LNCaP clone FGC (cell line): ENCODE measurements at regions not wholly inside any gene's neighbourhood (a gene's known extent, or its start where the extent isn't known, plus 50 kb on each side); places are given as distances from the start of the nearest gene placed in this dataset.

Experiments used
- DNase-seq: peaks from one replicate; pipeline ENCODE4 v3.0.0-alpha.2; 2011; ENCODE audit warnings: low read depth
- H3K4me3 ChIP-seq: 2 replicates; pipeline ENCODE4 v1.5.1; 2011; ENCODE audit warnings: mild to moderate bottlenecking, low read depth, low read length, control low read depth
- CTCF ChIP-seq: IDR thresholded peaks from 2 replicates; pipeline ENCODE4 v1.5.1; 2012; ENCODE audit warnings: mild to moderate bottlenecking; ENCODE audit not compliant: control insufficient read depth, insufficient read depth; ENCODE audit errors: extremely low read depth

- no peak for TF ChIP-seq CTCF
- DNase-seq = no peak
- H3K4me3 ChIP-seq = no peak overlapping the region
Observed at GRCh38 chr16:64215730-64216129, 906.1 kb downstream of the CDH11 start.

DNA sequence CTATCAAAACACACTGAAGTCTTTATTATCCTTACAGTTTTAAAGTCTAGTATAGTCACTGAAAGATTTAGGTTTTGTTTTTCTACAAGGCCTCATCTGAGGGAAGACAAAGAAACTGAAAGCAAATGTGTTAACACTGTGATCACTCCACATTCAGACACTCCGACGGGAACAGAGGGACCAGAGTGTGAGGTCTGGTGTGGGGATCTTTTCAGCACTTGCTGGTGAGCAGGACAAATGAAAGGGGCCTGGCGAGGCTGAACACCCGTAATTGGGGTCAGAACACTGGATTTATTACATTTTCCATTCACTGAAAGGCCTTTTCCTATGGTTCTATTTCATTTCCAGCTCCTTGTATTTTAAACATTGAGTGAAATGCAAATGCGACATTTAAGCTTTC is 910.5 kb downstream of the CDH11 start:
- no peak for DNase-seq
- TF ChIP-seq CTCF = no peak
- no peak overlapping the region for H3K4me3 ChIP-seq

- no peak for TF ChIP-seq CTCF
- no peak for DNase-seq
- H3K4me3 ChIP-seq = no peak overlapping the region
Observed at GRCh38 chr16:64206862-64207261, 915.0 kb downstream of the CDH11 start.

DNA sequence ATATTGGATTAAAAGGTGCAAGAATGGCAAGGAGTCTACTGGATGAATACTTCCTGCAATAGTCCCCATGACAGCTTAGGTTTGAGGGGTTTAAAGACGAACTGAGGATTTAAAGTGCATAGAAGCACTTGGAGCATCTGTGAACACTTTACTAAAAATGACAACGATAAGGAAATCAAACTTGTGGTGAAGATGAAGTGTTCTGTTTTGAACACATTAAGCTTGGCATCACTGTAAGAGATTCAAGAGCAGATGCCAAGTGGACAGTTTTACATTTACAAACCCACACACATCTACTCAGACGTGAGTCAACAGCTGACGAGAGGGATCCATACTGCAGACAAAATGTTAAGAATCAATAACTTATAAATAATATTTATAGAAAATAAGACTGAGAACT is 918.7 kb downstream of the CDH11 start:
- no peak overlapping the region for H3K4me3 ChIP-seq
- no peak for DNase-seq
- TF ChIP-seq CTCF = no peak

DNA sequence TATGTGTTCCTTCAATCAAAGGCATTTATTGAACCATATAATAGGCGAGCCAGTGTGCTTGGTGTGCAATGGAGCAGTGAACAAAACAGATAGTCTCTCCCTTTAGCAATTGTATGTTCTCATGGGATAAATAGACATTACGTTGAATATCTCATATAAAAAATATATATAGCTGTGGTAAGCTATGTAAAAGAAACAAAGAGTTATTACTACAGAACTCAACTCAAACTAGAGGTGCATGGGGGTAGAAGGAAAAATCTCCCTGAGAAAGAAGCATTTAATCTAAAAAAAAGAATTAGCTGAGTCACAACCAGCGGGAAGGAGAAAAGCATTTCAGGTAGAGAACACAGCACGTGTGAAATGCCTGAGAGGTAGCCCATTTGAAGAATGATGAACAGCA is 919.3 kb downstream of the CDH11 start:
- no peak for TF ChIP-seq CTCF

DNA sequence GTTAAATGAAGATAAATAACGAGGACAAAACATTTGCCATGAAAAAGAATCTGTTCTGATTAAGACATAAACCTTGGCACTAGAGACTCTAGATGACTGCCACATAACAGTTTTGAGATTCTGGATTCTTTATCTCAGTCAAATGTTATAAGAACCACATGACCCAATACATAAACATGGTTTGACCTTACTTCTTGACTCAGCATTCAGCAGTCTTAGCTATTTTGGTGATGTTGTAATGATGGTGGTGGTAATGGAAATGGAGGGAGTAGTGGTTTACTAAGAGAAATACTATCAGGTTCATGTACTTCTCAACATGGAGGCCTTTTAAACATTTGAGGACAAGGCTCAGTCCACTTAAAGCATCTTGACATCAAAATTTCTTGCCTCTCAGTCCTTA is 925.4 kb downstream of the CDH11 start:
- no peak overlapping the region for H3K4me3 ChIP-seq
- no peak for TF ChIP-seq CTCF
- no peak for DNase-seq

More for the DNA sequence above, 919.3 kb downstream of the CDH11 start:
- no peak overlapping the region for H3K4me3 ChIP-seq
- DNase-seq = no peak

GRCh38 chr16:64185954-64186353 is 935.9 kb downstream of the CDH11 start:
- TF ChIP-seq CTCF = no peak
- no peak for DNase-seq
- no peak overlapping the region for H3K4me3 ChIP-seq
